ENCODE measurements at regions not wholly inside any gene's neighbourhood (a gene's known extent, or its start where the extent isn't known, plus 50 kb on each side); places are given as distances from the start of the nearest gene placed in this dataset.

GRCh38 chr18:51865538-51865937 lies 474.5 kb upstream of the DCC start (continued):
- no peak for TF ChIP-seq GTF2I (CRISPR knock-in tag; conservative IDR thresholded peaks at IDR 0.05)

GRCh38 chr18:51867767-51868166 lies 472.2 kb upstream of the DCC start:
- Mint-ChIP-seq H3K9me3 (peaks cover 65% of the 10 kb centered on the region), H3K27ac (no peak overlapping the region), H3K4me1 (no peaks in the 10 kb centered on the region), H3K4me3 (no peak overlapping the region), H3K27me3 (ENCODE audit: low read depth) (peaks cover 3% of the 10 kb centered on the region), H3K36me3 (peaks cover 20% of the 10 kb centered on the region)
- TF ChIP-seq CBFB (CRISPR knock-in tag; IDR thresholded peaks at IDR 0.05; ENCODE audit: low read depth) (no peak), ZNF423 (CRISPR knock-in tag; IDR thresholded peaks at IDR 0.05) (no peak), CREM (CRISPR knock-in tag; IDR thresholded peaks at IDR 0.05) (no peak), NR1H2 (CRISPR knock-in tag; IDR thresholded peaks at IDR 0.05) (no peak), CTCF (IDR thresholded peaks at IDR 0.05) (no peak), FOXP4 (CRISPR knock-in tag; IDR thresholded peaks at IDR 0.05) (no peak), ATF1 (CRISPR knock-in tag; IDR thresholded peaks at IDR 0.05) (no peak), ATF6 (CRISPR knock-in tag; IDR thresholded peaks at IDR 0.05) (no peak), ZBTB43 (CRISPR knock-in tag; IDR thresholded peaks at IDR 0.05) (no peak), USF2 (CRISPR knock-in tag; IDR thresholded peaks at IDR 0.05) (no peak), ZNF671 (CRISPR knock-in tag; IDR thresholded peaks at IDR 0.05) (no peak)
- no peak for DNase-seq (ENCODE audit: low spot score)
- POLR2A ChIA-PET: no interaction called here
- ATAC-seq: no peak
- CTCF ChIA-PET: no interaction called here

- peaks cover 26% of the 10 kb centered on the region for H3K9me3 Mint-ChIP-seq
- no peaks in the 10 kb centered on the region for H3K4me1 Mint-ChIP-seq
- no peak overlapping the region for H3K27ac Mint-ChIP-seq
- H3K27me3 Mint-ChIP-seq (ENCODE audit: low read depth): no peaks in the 10 kb centered on the region
- ChIA-PET CTCF (no interaction called here), POLR2A (no interaction called here)
- ATAC-seq (no peak), DNase-seq (ENCODE audit: low spot score) (no peak)
- no peak overlapping the region for H3K4me3 Mint-ChIP-seq
- no peak for TF ChIP-seq FOXK1 (CRISPR knock-in tag; IDR thresholded peaks at IDR 0.05)
- H3K36me3 Mint-ChIP-seq: no peaks in the 10 kb centered on the region
Measured at GRCh38 chr18:51878724-51879123, 461.3 kb upstream of the DCC start.

GRCh38 chr18:51879329-51879728 lies 460.7 kb upstream of the DCC start:
- TF ChIP-seq NR3C1 (CRISPR knock-in tag; conservative IDR thresholded peaks at IDR 0.05; ENCODE audit: low read depth) (no peak), JAZF1 (CRISPR knock-in tag; IDR thresholded peaks at IDR 0.05) (no peak), ZNF219 (CRISPR knock-in tag; IDR thresholded peaks at IDR 0.05; ENCODE audit: borderline replicate concordance) (no peak)
- H3K27ac Mint-ChIP-seq: no peak overlapping the region
- H3K27me3 Mint-ChIP-seq (ENCODE audit: low read depth): no peaks in the 10 kb centered on the region
- ATAC-seq (no peak), DNase-seq (ENCODE audit: low spot score) (no peak)
- peaks cover 31% of the 10 kb centered on the region for H3K9me3 Mint-ChIP-seq
- H3K4me1 Mint-ChIP-seq: no peaks in the 10 kb centered on the region
- H3K4me3 Mint-ChIP-seq: no peak overlapping the region
- H3K36me3 Mint-ChIP-seq: no peaks in the 10 kb centered on the region
- CTCF ChIA-PET: no interaction called here
- POLR2A ChIA-PET: no interaction called here
